Dendritic cell treated with granulocyte-macrophage colony-stimulating factor and Interleukin-4, amounts not matched to agents 40 ng/mL and 50 ng/mL, for 4 days (primary cell): ENCODE measurements at regions not wholly inside any gene's neighbourhood (a gene's known extent, or its start where the extent isn't known, plus 50 kb on each side); places are given as distances from the start of the nearest gene placed in this dataset.

ENCODE experiments used
- H3K27ac Mint-ChIP-seq: one replicate; pipeline ENCODE4 v1.8.0; 2022; ENCODE audit warnings: mild to moderate bottlenecking, mixed read lengths
- H3K27me3 Mint-ChIP-seq: one replicate; pipeline ENCODE4 v1.8.0; 2022; ENCODE audit warnings: mild to moderate bottlenecking, mixed read lengths
- H3K36me3 Mint-ChIP-seq: one replicate; pipeline ENCODE4 v1.8.0; 2022; ENCODE audit warnings: low read depth, mixed read lengths
- H3K4me1 Mint-ChIP-seq: one replicate; pipeline ENCODE4 v1.8.0; 2022; ENCODE audit warnings: low read depth, mixed read lengths
- H3K4me3 Mint-ChIP-seq: one replicate; pipeline ENCODE4 v1.8.0; 2022; ENCODE audit warnings: mild to moderate bottlenecking, moderate library complexity, mixed read lengths
- H3K9me3 Mint-ChIP-seq: one replicate; pipeline ENCODE4 v1.8.0; 2022; ENCODE audit warnings: mixed read lengths
- intact Hi-C: fragments of 100-400 bp; cut with micrococcal nuclease; formaldehyde crosslinking; loops from one replicate; pipeline ENCODE4 v1.15.0; 2022

DNA sequence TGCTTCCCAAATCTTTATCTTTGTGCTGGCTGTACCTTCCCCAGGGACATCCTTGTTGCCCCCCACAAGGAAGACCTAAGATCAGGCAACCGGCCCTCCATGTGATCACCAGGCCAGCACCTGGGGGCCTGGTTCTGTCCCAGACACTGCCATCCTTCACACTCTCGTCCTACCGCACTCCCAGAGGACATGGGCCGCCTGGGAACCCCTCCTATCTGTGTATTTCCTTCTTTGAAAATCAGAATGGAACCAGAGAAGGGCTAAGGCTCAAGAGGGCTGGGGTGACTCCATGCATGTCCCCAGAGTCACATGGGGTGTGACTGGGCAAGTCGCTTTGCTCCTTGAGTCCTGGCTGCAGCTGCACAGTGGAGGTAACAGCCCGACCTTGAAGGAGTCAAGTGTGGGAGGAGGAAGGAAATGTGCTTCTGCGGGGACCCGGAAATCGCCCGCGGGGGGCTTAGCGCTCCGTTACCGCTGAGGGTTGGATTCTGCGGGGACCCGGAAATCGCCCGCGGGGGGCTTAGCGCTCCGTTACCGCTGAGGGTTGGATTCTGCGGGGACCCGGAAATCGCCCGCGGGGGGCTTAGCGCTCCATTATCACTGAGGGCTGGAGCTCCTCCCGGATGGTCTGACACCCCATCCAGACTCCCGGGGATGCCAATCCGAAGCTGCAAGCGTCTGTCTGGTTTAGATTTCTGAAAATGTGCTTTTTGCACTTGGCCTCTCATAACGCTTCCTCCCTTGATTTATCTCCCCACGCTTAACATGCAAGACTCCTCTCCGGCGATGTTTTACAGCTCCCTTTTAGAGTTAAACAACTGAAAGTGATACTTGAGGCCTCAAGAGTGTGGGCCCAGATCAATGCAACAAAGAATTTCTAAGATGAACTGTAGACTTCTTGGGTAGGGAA, 278.9 kb downstream of the NPHP4 start:
- no peak overlapping the region for H3K27ac Mint-ChIP-seq
- peaks cover 14% of the 10 kb centered on the region for H3K27me3 Mint-ChIP-seq
- H3K4me1 Mint-ChIP-seq = peaks cover 11% of the 10 kb centered on the region
- H3K4me3 Mint-ChIP-seq = no peak overlapping the region
- H3K9me3 Mint-ChIP-seq = peaks cover 9% of the 10 kb centered on the region
- no peaks in the 10 kb centered on the region for H3K36me3 Mint-ChIP-seq
- intact Hi-C loops = no loop called here

DNA sequence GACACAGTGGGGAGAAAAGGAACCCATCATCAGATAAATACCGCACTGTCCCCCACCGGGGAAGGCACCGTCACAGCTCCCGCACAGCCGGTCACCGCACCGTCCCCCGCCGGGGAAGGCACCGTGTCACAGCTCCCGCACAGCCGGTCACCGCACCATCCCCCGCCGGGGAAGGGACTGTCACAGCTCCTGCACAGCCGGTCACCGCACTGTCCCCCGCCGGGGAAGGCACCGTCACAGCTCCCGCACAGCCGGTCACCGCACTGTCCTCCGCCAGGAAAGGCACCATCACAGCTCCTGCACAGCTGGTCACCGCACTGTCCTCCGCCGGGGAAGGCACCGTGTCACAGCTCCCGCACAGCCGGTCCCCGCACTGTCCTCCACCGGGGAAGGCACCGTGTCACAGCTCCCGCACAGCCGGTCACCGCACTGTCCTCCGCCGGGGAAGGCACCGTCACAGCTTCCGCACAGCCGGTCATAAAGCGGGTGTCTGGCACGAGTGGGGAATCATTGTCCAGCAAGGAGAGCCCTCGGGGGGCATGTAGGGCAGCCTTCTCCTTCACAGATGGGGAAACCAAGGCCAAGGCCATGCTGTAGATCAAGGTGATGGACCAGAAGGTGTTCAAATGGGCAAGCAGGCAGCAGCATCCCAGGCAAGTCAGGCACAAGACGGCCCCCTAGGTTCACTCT, 280.1 kb downstream of the NPHP4 start:
- Mint-ChIP-seq H3K27ac (no peak overlapping the region), H3K9me3 (peaks cover 9% of the 10 kb centered on the region), H3K4me1 (peaks cover under 1% of the 10 kb centered on the region), H3K4me3 (no peak overlapping the region), H3K27me3 (peaks cover 14% of the 10 kb centered on the region), H3K36me3 (no peaks in the 10 kb centered on the region)
- intact Hi-C loops = no loop called here

DNA sequence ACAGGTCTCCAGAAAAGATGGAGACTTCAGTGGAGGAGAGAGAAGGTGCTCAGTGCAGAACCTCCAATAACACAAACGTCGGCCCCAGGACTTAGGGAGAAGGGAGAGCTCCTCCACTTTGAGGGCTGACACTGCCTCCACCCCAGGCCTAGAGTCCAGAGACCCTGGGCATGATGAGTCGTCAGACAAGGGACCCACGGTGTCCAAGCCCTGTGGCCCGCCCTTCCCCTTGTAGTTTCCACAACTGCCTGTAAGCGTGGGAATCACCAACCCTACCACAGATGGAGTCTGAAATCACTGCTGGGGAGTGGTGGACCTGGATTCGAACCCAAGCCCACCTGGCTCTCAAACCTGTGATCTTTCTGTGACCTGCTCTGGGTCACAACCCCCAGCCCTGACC, 281.1 kb downstream of the NPHP4 start:
- no peaks in the 10 kb centered on the region for H3K4me1 Mint-ChIP-seq
- no peak overlapping the region for H3K4me3 Mint-ChIP-seq
- peaks cover 9% of the 10 kb centered on the region for H3K9me3 Mint-ChIP-seq
- H3K27ac Mint-ChIP-seq = no peak overlapping the region
- no peaks in the 10 kb centered on the region for H3K36me3 Mint-ChIP-seq
- intact Hi-C loops = no loop called here
- H3K27me3 Mint-ChIP-seq = peaks cover 8% of the 10 kb centered on the region

DNA sequence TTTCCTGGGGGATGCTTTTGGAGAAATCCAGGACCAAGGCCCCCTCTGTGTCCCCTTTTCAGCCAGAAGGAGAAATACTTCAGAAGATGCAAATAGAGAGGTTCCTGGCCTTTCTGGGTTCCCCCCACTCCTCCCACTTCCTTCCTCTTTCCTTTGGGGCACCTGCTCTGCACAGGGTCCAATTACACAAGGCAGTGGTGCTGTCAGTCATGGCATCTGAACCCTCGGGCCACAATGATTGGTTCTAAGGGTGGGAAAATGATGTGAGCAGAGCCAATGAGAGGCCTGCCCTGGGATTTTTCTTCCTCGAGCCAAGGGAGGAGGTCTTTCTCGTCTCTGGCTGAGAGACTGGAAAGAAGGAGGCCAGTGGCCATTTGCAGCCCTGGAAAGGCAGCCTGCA, 282.2 kb downstream of the NPHP4 start:
- no peaks in the 10 kb centered on the region for H3K4me1 Mint-ChIP-seq
- peaks cover 9% of the 10 kb centered on the region for H3K9me3 Mint-ChIP-seq
- intact Hi-C loops = no loop called here
- no peak overlapping the region for H3K4me3 Mint-ChIP-seq
- H3K27ac Mint-ChIP-seq = no peak overlapping the region
- no peaks in the 10 kb centered on the region for H3K36me3 Mint-ChIP-seq
- peaks cover 4% of the 10 kb centered on the region for H3K27me3 Mint-ChIP-seq

DNA sequence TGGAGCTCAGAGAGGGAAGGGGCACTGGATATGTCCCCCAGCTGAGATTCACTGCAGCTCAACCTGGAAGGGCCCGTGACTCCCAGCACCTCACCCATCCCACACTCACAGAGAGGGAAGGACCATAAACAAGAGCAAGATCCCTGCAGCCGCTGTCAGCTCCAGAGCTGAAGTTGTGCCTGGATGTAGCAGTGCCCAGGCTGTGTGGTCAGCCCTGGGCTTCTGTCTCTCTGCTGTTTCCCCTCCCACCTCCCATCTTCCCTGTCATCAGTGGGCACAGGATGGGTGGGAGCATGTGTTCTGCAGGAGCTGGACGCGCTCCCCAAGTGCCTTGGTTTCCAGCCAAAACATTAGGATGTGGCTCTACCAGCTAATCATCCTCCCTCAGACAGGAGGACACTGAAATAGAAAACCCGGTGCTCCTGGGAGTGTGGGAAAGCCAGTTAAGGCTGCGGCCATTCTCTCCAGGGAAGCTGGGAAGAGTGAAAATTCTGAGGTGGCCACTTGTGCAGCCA, 282.7 kb downstream of the NPHP4 start:
- Mint-ChIP-seq H3K9me3 (peaks cover 9% of the 10 kb centered on the region), H3K36me3 (no peaks in the 10 kb centered on the region), H3K27ac (no peak overlapping the region), H3K4me3 (no peak overlapping the region), H3K27me3 (peaks cover 4% of the 10 kb centered on the region), H3K4me1 (no peaks in the 10 kb centered on the region)
- intact Hi-C loops = no loop called here

DNA sequence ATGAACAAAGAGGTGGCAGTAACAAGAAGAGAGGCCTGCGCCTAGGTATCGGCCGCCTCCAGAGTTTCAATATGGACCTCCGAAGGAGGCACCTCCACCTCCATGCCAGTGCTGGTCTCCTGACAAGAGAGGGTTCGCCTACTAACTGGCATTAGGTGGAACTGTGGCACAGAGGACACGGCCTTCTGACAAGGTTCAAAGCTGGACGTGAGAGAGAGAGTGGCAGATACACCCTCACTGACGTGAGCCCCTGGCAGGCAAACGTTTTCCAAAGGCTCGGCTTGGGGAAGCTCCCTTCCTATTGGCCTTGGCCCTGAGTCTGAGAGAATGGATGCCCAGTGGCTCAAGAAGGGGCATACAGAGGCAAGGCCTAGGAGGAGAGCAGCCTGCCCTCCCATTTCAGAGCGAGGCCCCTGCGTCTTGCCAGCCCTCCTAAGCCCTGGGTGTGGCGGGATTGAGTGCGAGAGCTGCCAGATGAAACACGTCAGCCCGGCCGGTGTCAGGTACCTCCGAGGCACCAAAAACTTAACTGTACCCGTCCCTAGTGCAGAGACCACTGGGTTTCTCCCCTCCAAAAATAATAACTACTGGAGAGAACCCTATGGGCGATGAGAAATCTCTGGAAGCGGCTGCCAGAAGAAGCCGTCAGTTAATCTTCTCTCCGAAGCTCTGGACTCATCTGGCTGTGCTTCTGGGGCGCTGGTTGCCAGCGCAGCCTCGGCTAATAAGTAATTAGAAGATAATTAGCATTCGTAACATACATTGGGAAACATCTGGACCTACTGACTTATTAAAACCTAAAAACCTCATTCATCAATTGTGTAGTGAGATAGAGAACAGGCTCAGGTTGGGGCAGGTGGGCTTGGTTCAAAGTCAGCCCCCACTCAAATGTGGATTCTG, 283.6 kb downstream of the NPHP4 start:
- Mint-ChIP-seq H3K27ac (no peak overlapping the region), H3K27me3 (peaks cover 2% of the 10 kb centered on the region), H3K4me3 (no peak overlapping the region), H3K9me3 (peaks cover 9% of the 10 kb centered on the region), H3K4me1 (no peaks in the 10 kb centered on the region), H3K36me3 (no peaks in the 10 kb centered on the region)
- intact Hi-C loops = no loop called here

DNA sequence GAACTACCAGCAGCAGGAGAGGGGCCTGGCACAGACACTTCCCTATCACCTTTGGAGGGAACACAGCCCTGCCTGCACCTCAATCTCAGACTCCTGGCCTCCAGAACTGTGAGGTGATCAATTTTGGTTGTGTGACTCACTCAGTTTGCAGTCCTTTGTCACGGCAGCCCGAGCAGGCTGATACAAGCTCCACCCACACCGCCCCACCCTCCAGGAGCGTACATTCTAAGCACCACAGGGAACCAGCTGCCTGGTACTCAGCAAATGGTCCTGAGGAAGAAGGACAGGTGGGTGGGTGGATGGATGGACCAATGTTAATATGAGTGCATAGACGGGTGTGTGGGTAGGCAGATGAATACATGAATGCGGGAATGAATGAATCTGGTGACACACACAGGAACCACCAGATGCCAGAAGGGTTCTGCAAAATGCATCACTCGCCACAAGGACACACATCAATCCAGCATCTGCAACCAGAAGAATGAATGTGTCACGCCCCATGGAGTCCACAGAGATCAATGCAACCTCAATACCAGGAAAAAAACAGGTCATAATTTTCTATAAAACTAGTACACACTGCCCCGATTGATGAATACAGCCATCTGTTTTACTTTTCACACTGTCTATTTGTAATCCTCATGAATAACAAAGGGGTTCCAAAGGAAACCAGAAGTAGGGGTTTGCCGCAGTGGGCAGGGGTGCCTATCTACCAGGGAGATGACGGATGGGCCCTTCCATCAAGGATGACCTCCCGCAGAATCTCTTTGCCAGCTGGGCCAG, 284.5 kb downstream of the NPHP4 start:
- Mint-ChIP-seq H3K36me3 (no peaks in the 10 kb centered on the region), H3K27me3 (no peaks in the 10 kb centered on the region), H3K4me1 (no peaks in the 10 kb centered on the region), H3K27ac (no peak overlapping the region), H3K9me3 (peaks cover 9% of the 10 kb centered on the region), H3K4me3 (no peak overlapping the region)
- intact Hi-C loops = no loop called here

DNA sequence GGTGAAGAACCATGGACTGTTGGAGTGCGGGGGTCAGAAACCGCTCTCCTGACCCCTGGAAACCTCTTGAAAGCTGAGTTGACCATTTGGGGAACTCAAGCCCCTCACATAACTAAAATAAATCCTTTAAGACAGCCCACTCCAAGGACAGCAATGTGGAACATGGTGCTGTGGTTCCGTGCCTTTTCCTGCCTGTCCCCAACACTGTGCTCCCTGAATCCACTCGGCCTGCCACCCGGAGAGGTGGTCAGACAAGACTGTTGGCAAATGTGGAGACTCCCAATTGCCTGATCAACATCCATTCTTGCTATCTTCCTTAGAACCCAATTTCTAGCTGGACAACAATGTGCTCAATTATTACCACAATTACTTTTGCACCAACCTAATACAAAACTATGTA, 286.0 kb downstream of the NPHP4 start:
- Mint-ChIP-seq H3K4me3 (no peak overlapping the region), H3K9me3 (peaks cover 9% of the 10 kb centered on the region), H3K27ac (no peak overlapping the region), H3K27me3 (no peaks in the 10 kb centered on the region), H3K4me1 (no peaks in the 10 kb centered on the region), H3K36me3 (no peaks in the 10 kb centered on the region)
- intact Hi-C loops = no loop called here

DNA sequence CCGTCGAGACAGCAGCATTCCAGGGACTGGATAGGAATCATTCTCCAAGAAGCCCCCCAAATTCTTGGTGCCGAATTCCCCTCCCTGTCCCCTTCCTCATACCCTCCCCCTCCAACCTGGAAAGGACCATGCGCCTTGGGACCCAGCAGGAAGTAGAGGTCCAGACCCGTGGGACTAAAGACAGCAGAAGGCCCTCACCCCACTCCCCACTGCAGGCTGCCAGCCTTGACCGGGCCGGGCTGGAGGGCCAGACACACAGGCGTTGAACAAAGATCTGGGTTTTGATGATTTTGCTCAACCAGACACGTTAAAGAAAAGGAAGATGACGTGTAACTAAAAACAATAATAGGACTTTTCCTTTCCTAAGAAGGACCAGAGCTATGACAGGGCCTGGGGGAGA, 286.5 kb downstream of the NPHP4 start:
- H3K4me1 Mint-ChIP-seq = no peaks in the 10 kb centered on the region
- no peaks in the 10 kb centered on the region for H3K36me3 Mint-ChIP-seq
- no peaks in the 10 kb centered on the region for H3K27me3 Mint-ChIP-seq
- H3K9me3 Mint-ChIP-seq = peaks cover 8% of the 10 kb centered on the region
- intact Hi-C loops = no loop called here
- H3K4me3 Mint-ChIP-seq = no peak overlapping the region
- no peak overlapping the region for H3K27ac Mint-ChIP-seq

DNA sequence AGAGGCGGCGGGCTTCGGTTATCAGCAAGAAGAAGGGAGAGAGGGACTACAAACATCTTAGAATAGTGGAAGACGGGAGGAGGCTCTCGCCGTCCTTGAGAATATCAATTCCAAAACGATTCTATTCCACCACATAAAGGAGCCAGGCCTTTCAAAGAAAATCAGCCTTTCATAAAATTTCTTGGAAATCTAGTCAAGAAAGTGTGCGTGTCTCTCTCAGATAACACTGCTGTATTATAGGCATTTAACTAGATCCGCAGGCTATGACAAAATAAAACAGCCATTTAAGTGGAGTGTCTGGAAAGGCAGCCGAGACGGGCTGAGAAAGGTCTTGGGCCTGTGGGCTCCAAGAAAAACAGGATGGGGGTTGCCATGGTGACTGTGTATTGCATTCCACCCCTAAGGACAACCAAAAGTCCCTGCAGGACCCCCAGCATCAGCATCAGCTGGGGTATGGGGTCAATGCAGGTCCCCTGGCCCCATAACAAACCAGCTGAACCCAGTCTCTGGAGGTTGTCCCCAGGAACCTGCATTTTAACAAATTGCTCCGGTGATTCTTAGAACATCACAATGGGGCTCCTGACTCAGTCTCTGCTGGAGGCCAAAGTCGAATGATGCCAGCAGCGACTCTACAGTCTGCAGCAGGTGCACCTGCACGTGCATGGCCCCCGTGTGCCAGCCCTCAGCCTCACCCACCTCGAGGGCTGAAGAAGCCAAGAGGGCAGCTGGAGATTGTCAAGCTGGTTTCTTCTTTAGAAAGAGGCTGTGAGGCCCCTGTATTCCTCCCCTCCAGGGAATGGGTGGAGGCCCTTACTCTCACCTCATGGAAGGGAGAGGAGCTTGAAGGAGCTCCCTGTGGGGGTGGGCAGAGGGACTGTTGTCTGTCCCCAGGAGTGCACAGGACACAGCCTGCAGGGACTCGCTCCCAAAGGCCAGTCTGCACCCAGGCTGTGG, 287.4 kb downstream of the NPHP4 start:
- H3K4me3 Mint-ChIP-seq = no peak overlapping the region
- no peaks in the 10 kb centered on the region for H3K4me1 Mint-ChIP-seq
- intact Hi-C loops = no loop called here
- H3K36me3 Mint-ChIP-seq = no peaks in the 10 kb centered on the region
- no peak overlapping the region for H3K27ac Mint-ChIP-seq
- no peaks in the 10 kb centered on the region for H3K9me3 Mint-ChIP-seq
- no peaks in the 10 kb centered on the region for H3K27me3 Mint-ChIP-seq

DNA sequence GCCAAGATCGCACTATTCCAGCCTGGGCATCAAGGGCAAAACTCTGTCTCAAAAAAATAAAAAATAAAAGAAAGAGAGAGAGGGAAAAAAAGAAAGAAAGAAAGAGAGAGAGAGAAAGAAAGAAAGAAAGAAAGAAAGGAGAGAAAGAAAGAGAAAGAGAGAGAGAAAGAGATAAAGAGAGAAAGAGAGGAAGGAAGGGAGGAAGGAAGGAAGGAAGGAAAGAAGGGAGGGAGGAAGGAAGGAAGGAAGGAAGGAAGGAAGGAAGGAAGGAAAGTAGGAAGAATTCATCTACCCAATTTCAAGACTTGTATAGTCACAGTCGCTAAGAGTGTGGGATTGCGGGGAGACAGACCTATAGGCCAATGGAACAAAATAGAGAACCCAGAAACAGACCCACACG, 290.6 kb downstream of the NPHP4 start:
- intact Hi-C loops = no loop called here
- no peaks in the 10 kb centered on the region for H3K4me1 Mint-ChIP-seq
- peaks cover 5% of the 10 kb centered on the region for H3K27me3 Mint-ChIP-seq
- no peaks in the 10 kb centered on the region for H3K9me3 Mint-ChIP-seq
- H3K4me3 Mint-ChIP-seq = no peak overlapping the region
- no peaks in the 10 kb centered on the region for H3K36me3 Mint-ChIP-seq
- no peak overlapping the region for H3K27ac Mint-ChIP-seq

DNA sequence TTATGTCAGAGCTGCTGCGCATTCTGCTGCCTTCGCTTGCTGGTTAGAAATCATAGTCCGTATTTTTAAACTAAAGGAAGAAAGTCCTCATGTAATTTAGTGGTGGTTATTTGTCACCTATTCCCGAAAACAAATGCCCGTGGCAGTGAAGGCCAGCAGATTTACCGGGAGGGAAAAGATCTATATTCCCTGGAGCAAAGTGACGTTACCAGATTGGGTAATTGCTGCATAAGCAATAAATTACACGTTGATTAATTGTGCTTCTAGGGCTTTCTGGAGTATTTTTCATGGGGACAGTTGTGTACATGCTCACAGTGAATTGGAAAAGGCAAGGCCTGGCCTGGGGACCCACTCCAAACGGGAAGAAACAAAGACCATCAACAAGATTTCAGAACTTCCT, 298.7 kb downstream of the NPHP4 start:
- H3K4me1 Mint-ChIP-seq = no peaks in the 10 kb centered on the region
- no peak overlapping the region for H3K4me3 Mint-ChIP-seq
- H3K27me3 Mint-ChIP-seq = peaks cover 7% of the 10 kb centered on the region
- no peak overlapping the region for H3K27ac Mint-ChIP-seq
- intact Hi-C loops = no loop called here
- no peaks in the 10 kb centered on the region for H3K36me3 Mint-ChIP-seq
- no peaks in the 10 kb centered on the region for H3K9me3 Mint-ChIP-seq
